ENCODE measurements at regions not wholly inside any gene's neighbourhood (a gene's known extent, or its start where the extent isn't known, plus 50 kb on each side); places are given as distances from the start of the nearest gene placed in this dataset.

GRCh38 chr4:30350288-30350687 lies 369.9 kb upstream of the PCDH7 start:
- TF ChIP-seq CTCF (IDR thresholded peaks at IDR 0.05) (no peak), POLR2A (IDR thresholded peaks at IDR 0.05) (no peak)
